Epidermal melanocyte (primary cell): ENCODE measurements at regions not wholly inside any gene's neighbourhood (a gene's known extent, or its start where the extent isn't known, plus 50 kb on each side); places are given as distances from the start of the nearest gene placed in this dataset.
"Not testable (repeated sequence)": the region's sequence is repeated elsewhere in the genome, so short reads cannot be mapped to it uniquely, and the experiment has no call there.

Experiments
- DNase-seq: peaks from one replicate; pipeline ENCODE4 v3.0.0; 2011; ENCODE audit warnings: low spot score; ENCODE audit not compliant: insufficient read length

- DNase-seq, result no peak
Observed at GRCh38 chr1:192905049-192905448, 96.2 kb downstream of the RGS2 start.

- DNase-seq, result no peak
Observed at GRCh38 chr1:192906334-192906733, 97.5 kb downstream of the RGS2 start.

GRCh38 chr1:192907545-192908243, 98.9 kb downstream of the RGS2 start:
- peak; percentile 51 for DNase-seq

GRCh38 chr1:192911896-192912656, 103.2 kb downstream of the RGS2 start:
- DNase-seq, result not testable (repeated sequence)

GRCh38 chr1:192913683-192914082, 104.8 kb downstream of the RGS2 start:
- DNase-seq, result no peak

GRCh38 chr1:192914092-192914491, 105.3 kb downstream of the RGS2 start:
- DNase-seq, result no peak

- DNase-seq, result no peak
Observed at GRCh38 chr1:192914696-192915095, 105.9 kb downstream of the RGS2 start.

- no peak for DNase-seq
Observed at GRCh38 chr1:192916021-192916420, 107.2 kb downstream of the RGS2 start.

GRCh38 chr1:192918259-192918658, 109.4 kb downstream of the RGS2 start:
- no peak for DNase-seq

GRCh38 chr1:192920412-192920811, 111.6 kb downstream of the RGS2 start:
- DNase-seq, result no peak

- no peak for DNase-seq
Observed at GRCh38 chr1:192925609-192926008, 116.8 kb downstream of the RGS2 start.

GRCh38 chr1:192926736-192927135, 117.9 kb downstream of the RGS2 start:
- DNase-seq, result no peak

- DNase-seq, result no peak
Observed at GRCh38 chr1:192927496-192927895, 118.7 kb downstream of the RGS2 start.

GRCh38 chr1:192929597-192929996, 120.8 kb downstream of the RGS2 start:
- no peak for DNase-seq

GRCh38 chr1:192933744-192934143, 124.9 kb downstream of the RGS2 start:
- no peak for DNase-seq

GRCh38 chr1:192936313-192937018, 122.7 kb downstream of the UCHL5 start:
- no peak for DNase-seq

- no peak for DNase-seq
Observed at GRCh38 chr1:192937128-192937527, 122.0 kb downstream of the UCHL5 start.

GRCh38 chr1:192939440-192939839, 119.7 kb downstream of the UCHL5 start:
- DNase-seq, result no peak

- DNase-seq, result no peak
Observed at GRCh38 chr1:192940658-192941057, 118.5 kb downstream of the UCHL5 start.

- DNase-seq, result no peak
Observed at GRCh38 chr1:192941722-192942411, 117.3 kb downstream of the UCHL5 start.

- no peak for DNase-seq
Observed at GRCh38 chr1:192943108-192943507, 116.1 kb downstream of the UCHL5 start.

GRCh38 chr1:192943522-192943921, 115.6 kb downstream of the UCHL5 start:
- DNase-seq, result no peak
